Endothelial cell of umbilical vein (primary cell): ENCODE measurements at regions not wholly inside any gene's neighbourhood (a gene's known extent, or its start where the extent isn't known, plus 50 kb on each side); places are given as distances from the start of the nearest gene placed in this dataset.

Experiments
- BruUV-seq: library from RNA; stranded (reverse); fragments of 400-500 nt; replicated peaks from 2 replicates; lab custom pipeline; 2021; lab: Mats Ljungman, UMichigan
- CTCF ChIA-PET: fragments of 300-600, 350-600 bp; sonication (Branson Sonifier 250); formaldehyde crosslinking; loops from one replicate; lab custom pipeline; 2021; ENCODE audit warnings: antibody characterized with exemption, inconsistent platforms; lab: Charles Lee
- POLR2A ChIA-PET: fragments of 300-600, 350-600 bp; sonication (Branson Sonifier 250); formaldehyde crosslinking; loops from one replicate; lab custom pipeline; 2021; ENCODE audit warnings: antibody characterized with exemption, inconsistent platforms; lab: Charles Lee
- DNase-seq: peaks from one replicate; pipeline ENCODE4 v3.0.0-alpha.2; 2011; ENCODE audit warnings: low read depth, low spot score
- FAIRE-seq: peaks from 2 replicates; lab custom pipeline; 2011; peaks lifted over from hg19 to GRCh38; lab: Jason Lieb, UNC
- H2AFZ ChIP-seq: 2 replicates; pipeline ENCODE4 v1.6.0; 2012; ENCODE audit warnings: low read depth, low read length, control low read depth, inconsistent platforms
- H3K27ac ChIP-seq: 2 replicates; pipeline ENCODE4 v1.5.1; 2011; ENCODE audit warnings: low read depth, mild to moderate bottlenecking, control low read depth, low read length, moderate library complexity; ENCODE audit not compliant: insufficient read depth
- H3K27me3 ChIP-seq, 2 experiments: 2 replicates each; pipeline versions ENCODE4 v1.6.0 to v1.6.1; 2011; ENCODE audit warnings: low read length in 2 of 2, mixed read lengths in 1 of 2; ENCODE audit not compliant: control insufficient read depth in 2 of 2, insufficient read depth in 2 of 2
- H3K36me3 ChIP-seq, 2 experiments: 2 replicates in 1 of 2; 3 replicates in 1 of 2; pipeline ENCODE4 v1.5.1; 2011; ENCODE audit warnings: low read length in 2 of 2, mild to moderate bottlenecking in 1 of 2, moderate library complexity in 1 of 2; ENCODE audit not compliant: control insufficient read depth in 2 of 2, insufficient read depth in 2 of 2; ENCODE audit errors: extremely low read depth in 1 of 2
- H3K4me1 ChIP-seq: 3 replicates; pipeline ENCODE4 v1.5.1; 2011; ENCODE audit warnings: mild to moderate bottlenecking, low read length; ENCODE audit not compliant: control insufficient read depth, insufficient read depth; ENCODE audit errors: extremely low read depth
- H3K4me2 ChIP-seq: 2 replicates; pipeline ENCODE4 v1.6.1; 2011; ENCODE audit warnings: low read length, control low read depth, mixed read lengths; ENCODE audit not compliant: insufficient read depth
- H3K4me3 ChIP-seq, 3 experiments: fragments of 200-600 bp in 1 of 3; sonication (generic), shearing (Covaris generic) in 1 of 3; replicated peaks in 1 of 3; 2 replicates each; pipeline ENCODE4 v1.5.1; 2011 to 2016; ENCODE audit warnings: control low read depth in 3 of 3, low read length in 3 of 3, mild to moderate bottlenecking in 2 of 3, inconsistent platforms in 1 of 3, low read depth in 1 of 3, moderate library complexity in 1 of 3; ENCODE audit not compliant: insufficient read depth in 1 of 3
- H3K79me2 ChIP-seq: 2 replicates; pipeline ENCODE4 v1.6.0; 2012; ENCODE audit warnings: low read length, inconsistent platforms; ENCODE audit not compliant: control insufficient read depth, insufficient read depth
- H3K9ac ChIP-seq: replicated peaks from 2 replicates; pipeline ENCODE3; 2011; ENCODE audit warnings: low read length, control low read depth; ENCODE audit not compliant: insufficient read depth; ENCODE audit errors: extremely low read depth
- H3K9me1 ChIP-seq: replicated peaks from 3 replicates; pipeline ENCODE4 v1.6.0; 2011; ENCODE audit warnings: mild to moderate bottlenecking, low read length; ENCODE audit not compliant: control insufficient read depth, insufficient read depth; ENCODE audit errors: extremely low read depth
- H3K9me3 ChIP-seq: replicated peaks from 2 replicates; pipeline ENCODE4 v1.5.1; 2012; ENCODE audit warnings: low read length, inconsistent platforms; ENCODE audit not compliant: control insufficient read depth, insufficient read depth
- H4K20me1 ChIP-seq: replicated peaks from 2 replicates; pipeline ENCODE3; 2011; ENCODE audit warnings: mild to moderate bottlenecking, low read length; ENCODE audit not compliant: control insufficient read depth, insufficient read depth; ENCODE audit errors: extremely low read depth
- EZH2 ChIP-seq: IDR thresholded peaks from 2 replicates; pipeline ENCODE4 v1.6.1; 2012; ENCODE audit warnings: borderline replicate concordance, low read depth, mild to moderate bottlenecking, moderate library complexity, low read length, inconsistent platforms; ENCODE audit not compliant: severe bottlenecking
- FOS ChIP-seq: IDR thresholded peaks from 2 replicates; pipeline ENCODE4 v1.6.1; 2011; ENCODE audit warnings: mild to moderate bottlenecking, low read length, moderate library complexity, borderline replicate concordance; ENCODE audit not compliant: insufficient read depth
- GATA2 ChIP-seq: IDR thresholded peaks from 2 replicates; pipeline ENCODE4 v1.7.0; 2011; ENCODE audit warnings: low read depth, mild to moderate bottlenecking, moderate library complexity, mixed read lengths, low read length; ENCODE audit not compliant: insufficient read length, insufficient read depth
- JUN ChIP-seq: IDR thresholded peaks from 2 replicates; pipeline ENCODE4 v1.6.1; 2011; ENCODE audit warnings: borderline replicate concordance, low read depth; ENCODE audit not compliant: insufficient read length, insufficient read depth
- MYC ChIP-seq: IDR thresholded peaks from one replicate; pipeline ENCODE4 v1.6.1; 2011; ENCODE audit warnings: mild to moderate bottlenecking, low read depth, low read length
- POLR2A ChIP-seq: IDR thresholded peaks from 2 replicates; pipeline ENCODE4 v1.6.1; 2012; ENCODE audit warnings: low read depth, mild to moderate bottlenecking, control low read depth, low read length
- POLR2AphosphoS5 ChIP-seq: IDR thresholded peaks from 2 replicates; pipeline ENCODE4 v1.6.1; 2012; ENCODE audit warnings: low read depth, mild to moderate bottlenecking, control low read depth, low read length, moderate library complexity; ENCODE audit not compliant: insufficient read depth
- dilution Hi-C: fragments of 300-500 bp; cut with MboI; formaldehyde crosslinking; loops from one replicate; pipeline ENCODE4 v1.15.0; 2019; ENCODE audit warnings: low sequenced_read_pairs; ENCODE audit not compliant: extremely low pct_ligation_motif_present
- intact Hi-C: fragments of 100-400 bp; cut with micrococcal nuclease; formaldehyde crosslinking; loops from one replicate; pipeline ENCODE4 v1.10.0; 2022
- TF ChIP-seq, protein P1 (sequence below), 2 donors: IDR thresholded peaks; 1 replicate in 1 of 2; 2 replicates in 1 of 2; pipeline ENCODE4 v1.5.1; 2011; ENCODE audit warnings: low read length in 2 of 2, mild to moderate bottlenecking in 2 of 2, moderate library complexity in 2 of 2, control low read depth in 1 of 2, inconsistent platforms in 1 of 2, low read depth in 1 of 2; ENCODE audit not compliant: insufficient read depth in 1 of 2; ENCODE audit errors: extremely low read depth in 1 of 2
- TF ChIP-seq, protein P2 (sequence below): IDR thresholded peaks from 2 replicates; pipeline ENCODE4 v1.6.1; 2011; ENCODE audit not compliant: insufficient read depth, insufficient read length

DNA sequence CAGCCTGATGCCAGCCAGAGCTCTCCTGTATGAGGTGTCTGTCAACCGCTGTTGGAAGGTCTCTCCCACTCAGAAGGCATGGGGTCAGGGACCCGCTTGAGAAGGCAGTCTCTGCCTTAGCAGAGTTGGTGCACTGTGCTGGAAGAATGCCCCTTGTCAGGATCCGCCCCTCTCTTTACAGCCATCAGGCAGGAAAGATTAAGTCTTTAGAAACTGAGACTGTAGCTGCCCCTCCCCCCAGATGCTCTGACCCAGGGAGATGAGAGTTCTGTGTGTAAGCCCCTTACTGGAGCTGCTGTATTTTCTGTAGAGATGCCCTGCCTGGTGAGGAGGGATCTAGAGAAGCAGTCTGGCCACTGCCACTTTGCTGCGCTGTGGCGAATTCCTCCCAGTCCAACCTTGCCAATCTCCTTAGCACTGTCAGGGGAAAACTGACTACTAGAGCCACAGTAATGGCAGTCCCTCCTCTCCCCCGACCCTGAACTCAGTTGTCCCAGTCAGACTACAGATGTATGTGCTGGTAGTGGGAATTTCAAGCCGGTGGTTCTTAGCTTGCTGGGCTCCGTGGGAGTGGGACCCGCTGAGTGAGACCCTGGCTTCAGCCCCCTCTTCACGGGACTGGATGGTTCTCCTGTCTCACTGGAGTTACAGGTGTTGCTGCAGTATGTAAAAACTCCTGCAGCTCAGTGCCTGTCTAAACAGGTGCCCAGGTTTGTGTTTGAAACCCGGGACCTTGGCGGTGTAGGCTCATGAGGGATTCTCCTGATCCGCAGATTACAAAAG is 285.5 kb upstream of the ZWINT start:
- Histone ChIP-seq H2AFZ (no peak overlapping the region), H3K4me3 (no peak overlapping the region), H3K9me1 (no peaks in the 10 kb centered on the region), H3K27ac (no peak overlapping the region), H3K9ac (no peak overlapping the region), H3K27me3 (no peaks in the 10 kb centered on the region), H3K4me1 (no peaks in the 10 kb centered on the region), H4K20me1 (no peaks in the 10 kb centered on the region), H3K36me3 (no peaks in the 10 kb centered on the region), H3K4me2 (no peak overlapping the region), H3K79me2 (no peaks in the 10 kb centered on the region), H3K9me3 (peaks cover 2% of the 10 kb centered on the region)
- POLR2A ChIA-PET: no interaction called here
- CTCF ChIA-PET: no interaction called here
- TF ChIP-seq JUN: no peak
- FAIRE-seq: no peak
- dilution Hi-C loops: no loop called here
- no TSS peak for BruUV-seq
- intact Hi-C loops: no loop called here
- no peak for DNase-seq

DNA sequence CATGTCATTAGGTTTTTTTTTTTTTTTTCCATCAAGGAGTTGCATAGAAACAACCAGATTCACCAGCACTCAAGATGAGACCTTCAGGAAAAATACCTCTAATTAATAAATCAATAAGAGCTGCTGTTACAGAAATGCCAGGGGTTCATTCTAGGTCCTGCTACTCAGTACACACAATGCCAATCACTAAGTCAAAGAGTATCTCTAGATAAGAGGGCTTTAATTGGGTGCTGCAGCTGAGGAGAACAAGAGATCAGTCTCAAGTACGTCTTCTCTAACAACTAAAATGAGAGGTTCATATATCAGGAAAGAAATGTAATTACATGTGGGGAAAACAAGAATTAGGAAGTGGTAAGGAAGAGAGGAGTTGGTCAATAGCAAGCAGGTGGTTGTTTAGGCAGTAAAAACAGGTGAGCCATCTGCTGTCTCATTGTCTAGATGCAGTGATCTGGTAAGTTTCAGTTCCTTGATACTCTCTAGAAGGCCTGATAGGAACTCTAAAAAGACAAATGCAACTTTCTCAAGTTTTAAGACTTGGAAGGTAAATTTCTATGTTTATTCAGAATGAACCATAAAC is 272.9 kb upstream of the ZWINT start:
- Histone ChIP-seq H3K79me2 (no peaks in the 10 kb centered on the region), H3K36me3 (no peaks in the 10 kb centered on the region), H3K9ac (no peak overlapping the region), H3K27me3 (no peaks in the 10 kb centered on the region), H3K4me3 (no peak overlapping the region), H3K4me1 (no peaks in the 10 kb centered on the region), H3K9me3 (peaks cover 3% of the 10 kb centered on the region), H3K4me2 (no peak overlapping the region), H3K27ac (no peak overlapping the region), H4K20me1 (no peaks in the 10 kb centered on the region), H3K9me1 (no peaks in the 10 kb centered on the region), H2AFZ (no peak overlapping the region)
- POLR2A ChIA-PET: no interaction called here
- TF ChIP-seq GATA2: no peak
- TF ChIP-seq, protein P1, sequence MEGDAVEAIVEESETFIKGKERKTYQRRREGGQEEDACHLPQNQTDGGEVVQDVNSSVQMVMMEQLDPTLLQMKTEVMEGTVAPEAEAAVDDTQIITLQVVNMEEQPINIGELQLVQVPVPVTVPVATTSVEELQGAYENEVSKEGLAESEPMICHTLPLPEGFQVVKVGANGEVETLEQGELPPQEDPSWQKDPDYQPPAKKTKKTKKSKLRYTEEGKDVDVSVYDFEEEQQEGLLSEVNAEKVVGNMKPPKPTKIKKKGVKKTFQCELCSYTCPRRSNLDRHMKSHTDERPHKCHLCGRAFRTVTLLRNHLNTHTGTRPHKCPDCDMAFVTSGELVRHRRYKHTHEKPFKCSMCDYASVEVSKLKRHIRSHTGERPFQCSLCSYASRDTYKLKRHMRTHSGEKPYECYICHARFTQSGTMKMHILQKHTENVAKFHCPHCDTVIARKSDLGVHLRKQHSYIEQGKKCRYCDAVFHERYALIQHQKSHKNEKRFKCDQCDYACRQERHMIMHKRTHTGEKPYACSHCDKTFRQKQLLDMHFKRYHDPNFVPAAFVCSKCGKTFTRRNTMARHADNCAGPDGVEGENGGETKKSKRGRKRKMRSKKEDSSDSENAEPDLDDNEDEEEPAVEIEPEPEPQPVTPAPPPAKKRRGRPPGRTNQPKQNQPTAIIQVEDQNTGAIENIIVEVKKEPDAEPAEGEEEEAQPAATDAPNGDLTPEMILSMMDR (IDR thresholded peaks at IDR 0.05; ENCODE audit: extremely low read depth in 1 of 2, insufficient read depth in 1 of 2, low read depth in 1 of 2, low read length in 2 of 2): no peak
- no peak for TF ChIP-seq POLR2A
- TF ChIP-seq FOS: no peak
- no peak for TF ChIP-seq MYC
- no peak for TF ChIP-seq POLR2AphosphoS5
- no peak for TF ChIP-seq JUN
- no peak for TF ChIP-seq EZH2
- TF ChIP-seq, protein P2, sequence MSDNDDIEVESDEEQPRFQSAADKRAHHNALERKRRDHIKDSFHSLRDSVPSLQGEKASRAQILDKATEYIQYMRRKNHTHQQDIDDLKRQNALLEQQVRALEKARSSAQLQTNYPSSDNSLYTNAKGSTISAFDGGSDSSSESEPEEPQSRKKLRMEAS: no peak
- CTCF ChIA-PET: no interaction called here
- intact Hi-C loops: no loop called here
- no TSS peak for BruUV-seq
- FAIRE-seq: no peak
- dilution Hi-C loops: no loop called here
- no peak for DNase-seq
